ENCODE measurements at regions not wholly inside any gene's neighbourhood (a gene's known extent, or its start where the extent isn't known, plus 50 kb on each side); places are given as distances from the start of the nearest gene placed in this dataset.

GRCh38 chr5:88325868-88326267 is 57.2 kb upstream of the TMEM161B start:
- no peak for DNase-seq
- WGBS (ENCODE audit: extremely low coverage, insufficient read length, low lambda C conversion rate), result no CpG with 5 or more reads among the region's 4 CpGs
- Histone ChIP-seq H3K27me3 (ENCODE audit: insufficient read depth, low read length) (no peaks in the 10 kb centered on the region), H3K79me2 (ENCODE audit: insufficient read depth, low read length) (no peaks in the 10 kb centered on the region), H3K18ac (ENCODE audit: insufficient read length, low read depth, low read length) (no peak overlapping the region), H3K56ac (ENCODE audit: insufficient read length, low read depth, low read length) (no peak overlapping the region), H2BK120ac (ENCODE audit: low read depth, low read length, poor library complexity, severe bottlenecking) (no peak overlapping the region), H3K4me2 (ENCODE audit: insufficient read depth, insufficient read length, low read length) (no peak overlapping the region), H3K4ac (ENCODE audit: low read depth, low read length) (no peak overlapping the region), H3K4me1 (ENCODE audit: insufficient read depth, low read length) (no peaks in the 10 kb centered on the region), H3K79me1 (ENCODE audit: insufficient read depth, low read depth, low read length, poor library complexity, severe bottlenecking) (no peaks in the 10 kb centered on the region), H3K23ac (ENCODE audit: insufficient read length, low read depth, low read length) (no peak overlapping the region), H3K14ac (ENCODE audit: insufficient read depth, low read length) (no peak overlapping the region), H3K9ac (ENCODE audit: extremely low read depth, insufficient read length, low read length) (no peak overlapping the region), H2BK20ac (ENCODE audit: low read depth, low read length, poor library complexity, severe bottlenecking) (no peak overlapping the region), H3K27ac (ENCODE audit: insufficient read length, low read depth, low read length) (no peak overlapping the region), H4K5ac (ENCODE audit: insufficient read length, low read depth, low read length) (no peak overlapping the region), H2BK5ac (ENCODE audit: insufficient read length, low read length) (no peak overlapping the region), H4K91ac (ENCODE audit: insufficient read length, low read depth, low read length) (no peak overlapping the region), H4K8ac (replicated peaks; ENCODE audit: insufficient read length, low read depth, low read length) (no peak overlapping the region), H3K9me3 (ENCODE audit: control insufficient read depth, low read depth, low read length) (no peaks in the 10 kb centered on the region), H4K20me1 (ENCODE audit: control insufficient read depth, insufficient read depth, insufficient read length) (no peaks in the 10 kb centered on the region), H2AFZ (ENCODE audit: low read length) (no peak overlapping the region), H2AK5ac (ENCODE audit: insufficient read length, low read length) (no peak overlapping the region), H2BK15ac (ENCODE audit: low read depth, low read length) (no peak overlapping the region), H3T11ph (ENCODE audit: low read length) (no peak overlapping the region), H2BK12ac (ENCODE audit: insufficient read length, low read depth, low read length) (no peak overlapping the region), H3K23me2 (ENCODE audit: insufficient read length, low read depth, low read length, poor library complexity, severe bottlenecking) (no peaks in the 10 kb centered on the region)
- Mint-ChIP-seq H3K4me1 (no peaks in the 10 kb centered on the region), H3K27me3 (ENCODE audit: low read depth) (no peaks in the 10 kb centered on the region), H3K27ac (no peak overlapping the region), H3K36me3 (ENCODE audit: insufficient read depth in 1 of 3, low read depth in 3 of 3) (no peaks in the 10 kb centered on the region), H3K4me3 (no peak overlapping the region), H3K9me3 (no peaks in the 10 kb centered on the region)
- no peak for TF ChIP-seq CTCF (conservative IDR thresholded peaks at IDR 0.05)
